Naive thymus-derived CD4-positive, alpha-beta T cell (primary cell): ENCODE measurements at regions not wholly inside any gene's neighbourhood (a gene's known extent, or its start where the extent isn't known, plus 50 kb on each side); places are given as distances from the start of the nearest gene placed in this dataset.

Experiments
- ATAC-seq: fragments of 150-1000 bp; cut with Tn5 transposase; 2 replicates; pipeline ENCODE4 v1.10.0; 2021; ENCODE audit warnings: mild to moderate bottlenecking, moderate library complexity
- CTCF ChIA-PET: fragments of 350-600 bp; sonication (Branson Sonifier 250); formaldehyde crosslinking; loops from one replicate; lab custom pipeline; 2021; ENCODE audit warnings: antibody characterized with exemption; lab: Charles Lee
- POLR2A ChIA-PET: fragments of 350-600 bp; sonication (Branson Sonifier 250); formaldehyde crosslinking; loops from one replicate; lab custom pipeline; 2021; ENCODE audit warnings: antibody characterized with exemption, inconsistent platforms; lab: Charles Lee
- DNase-seq, 9 donors: peaks; one replicate each; pipeline versions ENCODE4 v3.0.0 to v3.0.0-alpha.2; 2020 to 2022; ENCODE audit warnings: mixed read lengths in 1 of 9
- H3K27ac ChIP-seq: one replicate; pipeline ENCODE4 v1.7.0; 2013; ENCODE audit warnings: mild to moderate bottlenecking, low read depth, low read length, moderate library complexity
- H3K27me3 ChIP-seq, 2 donors: one replicate each; pipeline ENCODE4 v1.7.0; 2013; ENCODE audit warnings: low read length in 2 of 2, mild to moderate bottlenecking in 2 of 2, moderate library complexity in 2 of 2; ENCODE audit not compliant: control insufficient read depth in 2 of 2, insufficient read depth in 2 of 2
- H3K36me3 ChIP-seq, 3 experiments: 1 replicate in 2 of 3; 2 replicates in 1 of 3; pipeline ENCODE4 v1.7.0; 2013; ENCODE audit warnings: low read length in 3 of 3, mild to moderate bottlenecking in 3 of 3, moderate library complexity in 1 of 3; ENCODE audit not compliant: insufficient read depth in 3 of 3, control insufficient read depth in 2 of 3
- H3K4me1 ChIP-seq, 2 donors: one replicate each; pipeline ENCODE4 v1.7.0; 2013; ENCODE audit warnings: low read length in 2 of 2, mild to moderate bottlenecking in 2 of 2, moderate library complexity in 1 of 2; ENCODE audit not compliant: control insufficient read depth in 2 of 2, insufficient read depth in 2 of 2
- H3K4me3 ChIP-seq: 2 replicates; pipeline ENCODE4 v1.7.0; 2013; ENCODE audit warnings: mild to moderate bottlenecking, low read length
- H3K9me3 ChIP-seq, 3 experiments: 1 replicate in 2 of 3; 2 replicates in 1 of 3; pipeline ENCODE4 v1.7.0; 2013; ENCODE audit warnings: low read length in 3 of 3; ENCODE audit not compliant: control insufficient read depth in 2 of 3
- H3K27ac Mint-ChIP-seq, 9 donors: one replicate each; pipeline ENCODE4 v1.8.0; 2020 to 2022; ENCODE audit warnings: mixed read lengths in 9 of 9, mild to moderate bottlenecking in 8 of 9, moderate library complexity in 5 of 9, inconsistent platforms in 2 of 9
- H3K27me3 Mint-ChIP-seq, 5 donors: one replicate each; pipeline ENCODE4 v1.8.0; 2021 to 2022; ENCODE audit warnings: mixed read lengths in 5 of 5, mild to moderate bottlenecking in 1 of 5
- H3K36me3 Mint-ChIP-seq, 5 donors: one replicate each; pipeline ENCODE4 v1.8.0; 2020 to 2022; ENCODE audit warnings: mixed read lengths in 5 of 5, mild to moderate bottlenecking in 3 of 5, inconsistent platforms in 1 of 5
- H3K4me1 Mint-ChIP-seq, 7 donors: one replicate each; pipeline ENCODE4 v1.8.0; 2020 to 2022; ENCODE audit warnings: mixed read lengths in 7 of 7, mild to moderate bottlenecking in 3 of 7, inconsistent platforms in 1 of 7
- H3K4me3 Mint-ChIP-seq, 10 donors: one replicate each; pipeline ENCODE4 v1.8.0; 2020 to 2022; ENCODE audit warnings: mild to moderate bottlenecking in 10 of 10, mixed read lengths in 10 of 10, moderate library complexity in 6 of 10, inconsistent platforms in 2 of 10
- H3K9me3 Mint-ChIP-seq, 11 donors: one replicate each; pipeline ENCODE4 v1.8.0; 2020 to 2022; ENCODE audit warnings: mixed read lengths in 11 of 11, mild to moderate bottlenecking in 4 of 11, inconsistent platforms in 1 of 11, moderate library complexity in 1 of 11
- intact Hi-C, 2 donors: fragments of 100-400 bp; cut with micrococcal nuclease; formaldehyde crosslinking; loops; one replicate each; pipeline ENCODE4 v1.15.1; 2023

DNA sequence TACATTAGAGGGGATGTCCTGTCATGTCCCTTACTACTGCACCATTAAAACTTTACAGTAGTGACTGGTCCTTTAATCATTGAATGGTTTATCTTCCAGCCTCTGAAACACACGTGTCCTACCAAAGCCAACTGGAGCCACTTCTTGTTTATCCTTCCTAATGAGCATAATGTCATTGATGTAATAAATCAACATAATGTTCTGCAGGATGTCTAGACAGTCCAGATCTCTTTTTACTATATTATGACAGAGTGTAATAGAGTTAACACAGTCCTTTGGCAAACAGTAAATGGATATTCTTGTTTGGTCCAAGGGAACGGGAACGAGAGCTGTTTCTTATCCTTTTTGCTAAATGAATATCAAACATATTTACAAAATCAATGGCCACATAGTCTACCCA lies 88.1 kb upstream of the PTPRD start:
- CTCF ChIA-PET = no interaction called here
- H3K4me1 ChIP-seq = no peaks in the 10 kb centered on the region
- H3K27ac Mint-ChIP-seq = no peak overlapping the region
- no peaks in the 10 kb centered on the region for H3K4me1 Mint-ChIP-seq
- H3K36me3 Mint-ChIP-seq = no peaks in the 10 kb centered on the region
- no peaks in the 10 kb centered on the region for H3K27me3 ChIP-seq
- H3K4me3 Mint-ChIP-seq = no peak overlapping the region
- POLR2A ChIA-PET = no interaction called here
- peaks cover 5 to 26% (median 11%) of the 10 kb centered on the region in 11 donors for H3K9me3 Mint-ChIP-seq
- H3K9me3 ChIP-seq = no peaks in the 10 kb centered on the region
- no peaks in the 10 kb centered on the region for H3K36me3 ChIP-seq
- H3K27ac ChIP-seq = no peak overlapping the region
- intact Hi-C loops = no loop called here
- H3K4me3 ChIP-seq = no peak overlapping the region
- H3K27me3 Mint-ChIP-seq = no peaks in the 10 kb centered on the region
- no peak for DNase-seq
- ATAC-seq = no peak

- Histone ChIP-seq H3K4me1 (no peaks in the 10 kb centered on the region), H3K27me3 (no peaks in the 10 kb centered on the region), H3K4me3 (no peak overlapping the region), H3K9me3 (no peaks in the 10 kb centered on the region), H3K36me3 (no peaks in the 10 kb centered on the region), H3K27ac (no peak overlapping the region)
- DNase-seq (no peak), ATAC-seq (no peak)
- Mint-ChIP-seq H3K36me3 (no peaks in the 10 kb centered on the region), H3K4me3 (no peak overlapping the region), H3K9me3 (peaks cover 3 to 30% (median 12%) of the 10 kb centered on the region in 11 donors), H3K27ac (no peak overlapping the region), H3K27me3 (no peaks in the 10 kb centered on the region), H3K4me1 (no peaks in the 10 kb centered on the region)
- intact Hi-C loops = no loop called here
- POLR2A ChIA-PET = no interaction called here
- CTCF ChIA-PET = no interaction called here
Measured at GRCh38 chr9:10701906-10702305, 89.1 kb upstream of the PTPRD start.

GRCh38 chr9:10703139-10703538 lies 90.3 kb upstream of the PTPRD start:
- Histone ChIP-seq H3K27ac (no peak overlapping the region), H3K4me3 (no peak overlapping the region), H3K27me3 (no peaks in the 10 kb centered on the region), H3K9me3 (no peaks in the 10 kb centered on the region), H3K36me3 (no peaks in the 10 kb centered on the region), H3K4me1 (no peaks in the 10 kb centered on the region)
- Mint-ChIP-seq H3K27me3 (no peaks in the 10 kb centered on the region), H3K4me1 (no peaks in the 10 kb centered on the region), H3K9me3 (peaks cover 4 to 26% (median 11%) of the 10 kb centered on the region in 11 donors), H3K36me3 (no peaks in the 10 kb centered on the region), H3K27ac (no peak overlapping the region), H3K4me3 (no peak overlapping the region)
- POLR2A ChIA-PET = no interaction called here
- no peak for ATAC-seq
- no peak for DNase-seq
- intact Hi-C loops = no loop called here
- CTCF ChIA-PET = no interaction called here

GRCh38 chr9:10704720-10705119 lies 91.9 kb upstream of the PTPRD start:
- POLR2A ChIA-PET = no interaction called here

GRCh38 chr9:10705383-10705782 lies 92.6 kb upstream of the PTPRD start:
- intact Hi-C loops = no loop called here
- no peak overlapping the region for H3K4me3 Mint-ChIP-seq

More at GRCh38 chr9:10704720-10705119, 91.9 kb upstream of the PTPRD start:
- no peaks in the 10 kb centered on the region for H3K4me1 Mint-ChIP-seq
- H3K9me3 ChIP-seq = no peaks in the 10 kb centered on the region
- intact Hi-C loops = no loop called here
- no peak overlapping the region for H3K27ac Mint-ChIP-seq
- no peak for DNase-seq
- CTCF ChIA-PET = no interaction called here
- no peaks in the 10 kb centered on the region for H3K27me3 ChIP-seq
- H3K27ac ChIP-seq = no peak overlapping the region
- no peak overlapping the region for H3K4me3 ChIP-seq
- no peak for ATAC-seq
- no peaks in the 10 kb centered on the region for H3K4me1 ChIP-seq
- no peaks in the 10 kb centered on the region for H3K27me3 Mint-ChIP-seq
- H3K36me3 ChIP-seq = no peaks in the 10 kb centered on the region
- no peaks in the 10 kb centered on the region for H3K36me3 Mint-ChIP-seq
- no peak overlapping the region for H3K4me3 Mint-ChIP-seq
- H3K9me3 Mint-ChIP-seq = peaks cover 4 to 24% (median 12%) of the 10 kb centered on the region in 11 donors

DNA sequence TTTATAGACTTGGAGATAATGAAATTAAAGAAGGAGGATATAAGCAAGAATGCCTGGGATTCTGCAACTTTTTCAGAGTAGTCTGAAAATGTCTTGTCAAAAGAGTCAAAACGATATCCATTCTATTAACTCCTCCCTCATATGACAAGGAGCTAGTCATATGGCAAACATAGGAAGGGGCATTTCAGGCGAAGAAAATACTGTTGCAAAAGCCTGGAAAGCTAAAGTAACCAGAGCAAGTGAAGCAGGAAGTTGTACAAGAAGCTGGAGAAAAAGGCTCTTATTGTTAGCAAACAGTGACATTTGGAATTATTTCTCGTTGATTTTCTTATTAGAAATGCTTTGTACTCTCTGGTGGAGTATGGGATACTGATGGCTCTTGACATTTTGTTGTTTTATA lies 94.0 kb upstream of the PTPRD start:
- DNase-seq (no peak), ATAC-seq (no peak)
- Histone ChIP-seq H3K36me3 (no peaks in the 10 kb centered on the region), H3K27me3 (no peaks in the 10 kb centered on the region), H3K27ac (no peak overlapping the region), H3K4me3 (no peak overlapping the region), H3K4me1 (no peaks in the 10 kb centered on the region), H3K9me3 (no peaks in the 10 kb centered on the region)
- Mint-ChIP-seq H3K27me3 (no peaks in the 10 kb centered on the region), H3K4me1 (no peaks in the 10 kb centered on the region), H3K9me3 (peaks cover 2 to 20% (median 8%) of the 10 kb centered on the region in 11 donors), H3K27ac (no peak overlapping the region), H3K4me3 (no peak overlapping the region), H3K36me3 (no peaks in the 10 kb centered on the region)
- intact Hi-C loops = no loop called here
- CTCF ChIA-PET = no interaction called here
- POLR2A ChIA-PET = no interaction called here

More at GRCh38 chr9:10705383-10705782, 92.6 kb upstream of the PTPRD start:
- no peak for ATAC-seq
- POLR2A ChIA-PET = no interaction called here
- Mint-ChIP-seq H3K36me3 (no peaks in the 10 kb centered on the region), H3K27me3 (no peaks in the 10 kb centered on the region), H3K27ac (no peak overlapping the region), H3K9me3 (peaks cover 4 to 24% (median 12%) of the 10 kb centered on the region in 11 donors), H3K4me1 (no peaks in the 10 kb centered on the region)
- no peak overlapping the region for H3K4me3 ChIP-seq
- H3K27ac ChIP-seq = no peak overlapping the region
- H3K9me3 ChIP-seq = no peaks in the 10 kb centered on the region
- H3K36me3 ChIP-seq = no peaks in the 10 kb centered on the region
- CTCF ChIA-PET = no interaction called here
- no peak for DNase-seq
- no peaks in the 10 kb centered on the region for H3K4me1 ChIP-seq
- H3K27me3 ChIP-seq = no peaks in the 10 kb centered on the region

DNA sequence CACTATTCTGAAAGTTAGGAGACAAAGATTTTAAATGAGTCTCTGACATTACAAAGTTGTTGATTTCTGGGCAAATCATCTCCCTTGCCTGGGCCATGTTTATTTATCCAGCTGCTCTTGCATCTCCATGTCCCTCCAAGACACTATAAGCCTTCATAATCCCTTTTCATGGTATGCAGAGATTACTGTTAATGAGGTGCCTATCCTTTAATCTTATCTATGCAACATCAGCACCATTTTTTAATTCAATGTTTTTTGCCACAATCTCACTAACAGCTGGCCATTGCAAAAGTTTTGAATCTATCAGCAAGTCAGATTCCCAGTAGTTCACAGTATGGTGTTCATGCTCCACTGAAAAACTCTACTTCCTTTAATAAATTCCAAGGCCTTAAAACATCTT lies 108.5 kb upstream of the PTPRD start:
- H3K36me3 Mint-ChIP-seq = peaks cover 0 to 4% (median 0%) of the 10 kb centered on the region in 5 donors
- peaks cover 0 to 19% (median 7%) of the 10 kb centered on the region in 11 donors for H3K9me3 Mint-ChIP-seq
- ATAC-seq = no peak
- POLR2A ChIA-PET = no interaction called here
- no peak overlapping the region for H3K4me3 Mint-ChIP-seq
- Histone ChIP-seq H3K4me3 (no peak overlapping the region), H3K27me3 (no peaks in the 10 kb centered on the region), H3K9me3 (peaks cover 0 to 3% (median 0%) of the 10 kb centered on the region in 3 experiments), H3K27ac (no peak overlapping the region), H3K4me1 (no peaks in the 10 kb centered on the region), H3K36me3 (no peaks in the 10 kb centered on the region)
- H3K27me3 Mint-ChIP-seq = no peaks in the 10 kb centered on the region
- intact Hi-C loops = no loop called here
- H3K27ac Mint-ChIP-seq = no peak overlapping the region
- H3K4me1 Mint-ChIP-seq = no peaks in the 10 kb centered on the region
- CTCF ChIA-PET = no interaction called here
- DNase-seq = no peak
